Endothelial cell (in vitro differentiated cells): ENCODE measurements at regions not wholly inside any gene's neighbourhood (a gene's known extent, or its start where the extent isn't known, plus 50 kb on each side); places are given as distances from the start of the nearest gene placed in this dataset.

Experiments
- DNase-seq: peaks from one replicate; pipeline ENCODE4 v3.0.0; 2021; ENCODE audit warnings: low spot score
- H3K27ac Mint-ChIP-seq: one replicate; pipeline ENCODE4 v1.8.0; 2021; ENCODE audit warnings: mixed read lengths, inconsistent platforms; ENCODE audit not compliant: unreplicated experiment
- H3K27me3 Mint-ChIP-seq: one replicate; pipeline ENCODE4 v1.8.0; 2021; ENCODE audit warnings: mild to moderate bottlenecking, moderate library complexity, mixed read lengths, inconsistent platforms; ENCODE audit not compliant: unreplicated experiment
- H3K36me3 Mint-ChIP-seq: one replicate; pipeline ENCODE4 v1.8.0; 2021; ENCODE audit warnings: mild to moderate bottlenecking, low read depth, mixed read lengths, inconsistent platforms; ENCODE audit not compliant: unreplicated experiment
- H3K4me1 Mint-ChIP-seq: one replicate; pipeline ENCODE4 v1.8.0; 2021; ENCODE audit warnings: mild to moderate bottlenecking, mixed read lengths, inconsistent platforms; ENCODE audit not compliant: unreplicated experiment
- H3K4me3 Mint-ChIP-seq: one replicate; pipeline ENCODE4 v1.8.0; 2021; ENCODE audit warnings: mild to moderate bottlenecking, mixed read lengths, inconsistent platforms; ENCODE audit not compliant: unreplicated experiment
- H3K9me3 Mint-ChIP-seq: one replicate; pipeline ENCODE4 v1.8.0; 2021; ENCODE audit warnings: mixed read lengths, inconsistent platforms; ENCODE audit not compliant: unreplicated experiment
- CTCF ChIP-seq: fragments of 200-600 bp; sonication (generic); IDR thresholded peaks from one replicate; pipeline ENCODE4 v1.5.0; 2021; ENCODE audit warnings: antibody characterized with exemption; ENCODE audit not compliant: unreplicated experiment

- no peaks in the 10 kb centered on the region for H3K9me3 Mint-ChIP-seq
- no peak overlapping the region for H3K4me3 Mint-ChIP-seq
- H3K4me1 Mint-ChIP-seq: peaks cover 11% of the 10 kb centered on the region
- no peaks in the 10 kb centered on the region for H3K36me3 Mint-ChIP-seq
- no peak for TF ChIP-seq CTCF
- H3K27ac Mint-ChIP-seq: no peak overlapping the region
- peaks cover 5% of the 10 kb centered on the region for H3K27me3 Mint-ChIP-seq
- DNase-seq: no peak
These were observed 603.5 kb upstream of the CITED2 start for GRCh38 chr6:139977887-139978332.

GRCh38 chr6:139973669-139974344 is 599.4 kb upstream of the CITED2 start:
- Mint-ChIP-seq H3K36me3 (no peaks in the 10 kb centered on the region), H3K4me3 (no peak overlapping the region), H3K27me3 (no peaks in the 10 kb centered on the region), H3K9me3 (no peaks in the 10 kb centered on the region), H3K4me1 (no peaks in the 10 kb centered on the region), H3K27ac (no peak overlapping the region)
- DNase-seq: no peak
- TF ChIP-seq CTCF: no peak

GRCh38 chr6:139972116-139972515 is 597.7 kb upstream of the CITED2 start:
- H3K4me3 Mint-ChIP-seq: no peak overlapping the region

GRCh38 chr6:139970591-139970991 is 596.1 kb upstream of the CITED2 start:
- Mint-ChIP-seq H3K4me3 (no peak overlapping the region), H3K36me3 (no peaks in the 10 kb centered on the region), H3K4me1 (peaks cover under 1% of the 10 kb centered on the region), H3K27me3 (no peaks in the 10 kb centered on the region), H3K9me3 (no peaks in the 10 kb centered on the region), H3K27ac (no peak overlapping the region)
- no peak for DNase-seq
- no peak for TF ChIP-seq CTCF

More at GRCh38 chr6:139972116-139972515, 597.7 kb upstream of the CITED2 start:
- Mint-ChIP-seq H3K9me3 (no peaks in the 10 kb centered on the region), H3K27me3 (no peaks in the 10 kb centered on the region), H3K4me1 (no peaks in the 10 kb centered on the region), H3K36me3 (no peaks in the 10 kb centered on the region), H3K27ac (no peak overlapping the region)
- no peak for TF ChIP-seq CTCF
- DNase-seq: no peak

GRCh38 chr6:139967497-139967896 is 593.0 kb upstream of the CITED2 start:
- Mint-ChIP-seq H3K4me3 (no peak overlapping the region), H3K36me3 (no peaks in the 10 kb centered on the region), H3K4me1 (peaks cover 2% of the 10 kb centered on the region), H3K27ac (no peak overlapping the region), H3K9me3 (no peaks in the 10 kb centered on the region), H3K27me3 (peaks cover 2% of the 10 kb centered on the region)
- TF ChIP-seq CTCF: no peak
- no peak for DNase-seq
